ENCODE measurements at regions not wholly inside any gene's neighbourhood (a gene's known extent, or its start where the extent isn't known, plus 50 kb on each side); places are given as distances from the start of the nearest gene placed in this dataset.

GRCh38 chr13:106630650-106631049 lies 62.7 kb upstream of the ARGLU1 start:
- H3K9me2 ChIP-seq (replicated peaks; ENCODE audit: low read depth, low read length) = no peaks in the 10 kb centered on the region
- no peak overlapping the region for H2AFZ ChIP-seq (ENCODE audit: low read length)
- no peaks in the 10 kb centered on the region for H3K36me3 ChIP-seq (ENCODE audit: insufficient read depth, low read length)
- no peaks in the 10 kb centered on the region for H3F3A ChIP-seq (ENCODE audit: low read depth)
- no peaks in the 10 kb centered on the region for H4K20me1 ChIP-seq (ENCODE audit: insufficient read depth, low read length, poor library complexity, severe bottlenecking)
- no peaks in the 10 kb centered on the region for H3K79me2 ChIP-seq (ENCODE audit: insufficient read depth, low read length)
- H3K27me3 ChIP-seq (ENCODE audit: insufficient read depth, low read length, poor library complexity, severe bottlenecking) = no peaks in the 10 kb centered on the region
- no peak overlapping the region for H3K9ac ChIP-seq (ENCODE audit: low read depth, low read length, poor library complexity, severe bottlenecking)
- H3K9me3 ChIP-seq (ENCODE audit: insufficient read depth, low read depth, low read length) = no peaks in the 10 kb centered on the region; the same call in 1 of the 2 replicates
- H3K4me3 ChIP-seq (ENCODE audit: low read length, poor library complexity, severe bottlenecking) = no peak overlapping the region
- no peaks in the 10 kb centered on the region for H3K4me1 ChIP-seq (ENCODE audit: insufficient read depth, low read length, poor library complexity, severe bottlenecking)
- TF ChIP-seq CTCF (conservative IDR thresholded peaks at IDR 0.05; ENCODE audit: low read length) (no peak), EZH2phosphoT487 (IDR thresholded peaks at IDR 0.05; ENCODE audit: borderline replicate concordance) (no peak)
- no peak overlapping the region for H3K4me2 ChIP-seq (ENCODE audit: low read depth, low read length, poor library complexity, severe bottlenecking)

- H3K27me3 ChIP-seq (ENCODE audit: insufficient read depth, low read length, poor library complexity, severe bottlenecking) = no peaks in the 10 kb centered on the region
- no peak overlapping the region for H3K4me2 ChIP-seq (ENCODE audit: low read depth, low read length, poor library complexity, severe bottlenecking)
- no peaks in the 10 kb centered on the region; the same call in 1 of the 2 replicates for H3K9me3 ChIP-seq (ENCODE audit: insufficient read depth, low read depth, low read length)
- H3K9ac ChIP-seq (ENCODE audit: low read depth, low read length, poor library complexity, severe bottlenecking) = no peak overlapping the region
- H3F3A ChIP-seq (ENCODE audit: low read depth) = no peaks in the 10 kb centered on the region
- H4K20me1 ChIP-seq (ENCODE audit: insufficient read depth, low read length, poor library complexity, severe bottlenecking) = no peaks in the 10 kb centered on the region
- no peak overlapping the region for H3K4me3 ChIP-seq (ENCODE audit: low read length, poor library complexity, severe bottlenecking)
- TF ChIP-seq EZH2phosphoT487 (IDR thresholded peaks at IDR 0.05; ENCODE audit: borderline replicate concordance) (no peak), CTCF (conservative IDR thresholded peaks at IDR 0.05; ENCODE audit: low read length) (no peak)
- no peaks in the 10 kb centered on the region for H3K4me1 ChIP-seq (ENCODE audit: insufficient read depth, low read length, poor library complexity, severe bottlenecking)
- H3K36me3 ChIP-seq (ENCODE audit: insufficient read depth, low read length) = no peaks in the 10 kb centered on the region
- no peaks in the 10 kb centered on the region for H3K79me2 ChIP-seq (ENCODE audit: insufficient read depth, low read length)
- no peaks in the 10 kb centered on the region for H3K9me2 ChIP-seq (replicated peaks; ENCODE audit: low read depth, low read length)
- H2AFZ ChIP-seq (ENCODE audit: low read length) = no peak overlapping the region
Observed at GRCh38 chr13:106630162-106630561, 62.2 kb upstream of the ARGLU1 start.

GRCh38 chr13:106628936-106629659 lies 61.2 kb upstream of the ARGLU1 start:
- no peaks in the 10 kb centered on the region for H3K4me1 ChIP-seq (ENCODE audit: insufficient read depth, low read length, poor library complexity, severe bottlenecking)
- no peaks in the 10 kb centered on the region for H4K20me1 ChIP-seq (ENCODE audit: insufficient read depth, low read length, poor library complexity, severe bottlenecking)
- H3K36me3 ChIP-seq (ENCODE audit: insufficient read depth, low read length) = no peaks in the 10 kb centered on the region
- no peaks in the 10 kb centered on the region; the same call in 1 of the 2 replicates for H3K9me3 ChIP-seq (ENCODE audit: insufficient read depth, low read depth, low read length)
- H3F3A ChIP-seq (ENCODE audit: low read depth) = no peaks in the 10 kb centered on the region
- no peak for TF ChIP-seq CTCF (conservative IDR thresholded peaks at IDR 0.05; ENCODE audit: low read length)
- TF ChIP-seq EZH2phosphoT487 (IDR thresholded peaks at IDR 0.05; ENCODE audit: borderline replicate concordance) = no peak
- no peak overlapping the region for H3K9ac ChIP-seq (ENCODE audit: low read depth, low read length, poor library complexity, severe bottlenecking)
- H3K4me2 ChIP-seq (ENCODE audit: low read depth, low read length, poor library complexity, severe bottlenecking) = no peak overlapping the region
- H2AFZ ChIP-seq (ENCODE audit: low read length) = no peak overlapping the region
- no peak overlapping the region for H3K4me3 ChIP-seq (ENCODE audit: low read length, poor library complexity, severe bottlenecking)
- H3K9me2 ChIP-seq (replicated peaks; ENCODE audit: low read depth, low read length) = no peaks in the 10 kb centered on the region
- no peaks in the 10 kb centered on the region for H3K79me2 ChIP-seq (ENCODE audit: insufficient read depth, low read length)
- H3K27me3 ChIP-seq (ENCODE audit: insufficient read depth, low read length, poor library complexity, severe bottlenecking) = peaks cover 2% of the 10 kb centered on the region
